OCI-LY3 (cell line): ENCODE measurements at regions not wholly inside any gene's neighbourhood (a gene's known extent, or its start where the extent isn't known, plus 50 kb on each side); places are given as distances from the start of the nearest gene placed in this dataset.
A peak's percentile ranks its signal among the peaks of the same experiment; 100 is the strongest.

Experiments used
- H2AFZ ChIP-seq: fragments of 200-600, 300-600 bp; shearing (Covaris generic); 2 replicates; pipeline ENCODE4 v1.6.0; 2014; ENCODE audit warnings: antibody characterized with exemption, low read depth, low read length
- H3K27ac ChIP-seq: fragments of 200-600, 300-600 bp; sonication (generic); 2 replicates; pipeline ENCODE4 v1.5.1; 2014; ENCODE audit warnings: mild to moderate bottlenecking, low read length, moderate library complexity, mixed read lengths
- H3K27me3 ChIP-seq: fragments of 200-600, 300-600 bp; sonication (generic); 2 replicates; pipeline ENCODE4 v1.6.1; 2014; ENCODE audit warnings: low read depth, low read length, mixed read lengths
- H3K36me3 ChIP-seq: fragments of 200-600, 300-600 bp; sonication (generic); replicated peaks from 2 replicates; pipeline ENCODE3; 2014; ENCODE audit warnings: low read depth, low read length, mixed read lengths
- H3K4me1 ChIP-seq: fragments of 300-600, 200-600 bp; sonication (generic); 2 replicates; pipeline ENCODE4 v1.6.1; 2014; ENCODE audit warnings: low read length, mixed read lengths
- H3K4me2 ChIP-seq: fragments of 200-600, 300-600 bp; sonication (generic); 2 replicates; pipeline ENCODE4 v1.6.1; 2014; ENCODE audit warnings: low read length, mixed read lengths
- H3K4me3 ChIP-seq: fragments of 300-600, 200-600 bp; sonication (generic); 2 replicates; pipeline ENCODE4 v1.5.1; 2014; ENCODE audit warnings: antibody characterized with exemption, mild to moderate bottlenecking, low read length, moderate library complexity
- H3K79me2 ChIP-seq: fragments of 300-600, 200-600 bp; shearing (Covaris generic); 2 replicates; pipeline ENCODE4 v1.6.1; 2014; ENCODE audit warnings: mild to moderate bottlenecking, low read length, mixed read lengths
- H3K9ac ChIP-seq: fragments of 300-600, 200-600 bp; shearing (Covaris generic); 2 replicates; pipeline ENCODE4 v1.6.0; 2014; ENCODE audit warnings: mild to moderate bottlenecking, low read length, moderate library complexity
- H3K9me3 ChIP-seq: fragments of 200-600, 300-600 bp; shearing (Covaris generic); 2 replicates; pipeline ENCODE4 v1.6.1; 2014; ENCODE audit warnings: low read length, mixed read lengths; ENCODE audit not compliant: insufficient read depth
- H4K20me1 ChIP-seq: fragments of 200-600, 300-600 bp; sonication (generic); 2 replicates; pipeline ENCODE4 v1.6.1; 2016; ENCODE audit warnings: low read length, mixed read lengths; ENCODE audit not compliant: insufficient read depth
- CTCF ChIP-seq: fragments of 200-600, 300-600 bp; sonication (generic); IDR thresholded peaks from 2 replicates; pipeline ENCODE4 v1.5.1; 2014; ENCODE audit warnings: antibody characterized with exemption, low read length, low read depth
- EZH2phosphoT487 ChIP-seq: fragments of 200-600 bp; shearing (Covaris generic); IDR thresholded peaks from 2 replicates; pipeline ENCODE4 v1.6.1; 2018; ENCODE audit warnings: antibody characterized with exemption, mixed run types, low read depth

GRCh38 chr4:31999848-32000247 is 1279.7 kb downstream of the PCDH7 start:
- H3K79me2 ChIP-seq = peaks cover 66% of the 10 kb centered on the region

GRCh38 chr4:32000846-32001488 is 1280.8 kb downstream of the PCDH7 start:
- no peak overlapping the region for H3K4me2 ChIP-seq
- no peaks in the 10 kb centered on the region for H3K9me3 ChIP-seq
- H2AFZ ChIP-seq = no peak overlapping the region
- peaks cover 72% of the 10 kb centered on the region for H3K79me2 ChIP-seq
- no peak overlapping the region for H3K27ac ChIP-seq
- H3K36me3 ChIP-seq = no peaks in the 10 kb centered on the region
- no peak overlapping the region for H3K4me3 ChIP-seq
- no peak for TF ChIP-seq CTCF
- TF ChIP-seq EZH2phosphoT487 = no peak
- peaks cover 16% of the 10 kb centered on the region; the same call in 1 of the 2 replicates for H4K20me1 ChIP-seq
- H3K4me1 ChIP-seq = no peaks in the 10 kb centered on the region
- H3K27me3 ChIP-seq = no peaks in the 10 kb centered on the region
- no peak overlapping the region for H3K9ac ChIP-seq

More at GRCh38 chr4:31999848-32000247, 1279.7 kb downstream of the PCDH7 start:
- no peak overlapping the region for H3K27ac ChIP-seq
- no peak overlapping the region for H2AFZ ChIP-seq
- peaks cover 16% of the 10 kb centered on the region; the same call in 1 of the 2 replicates for H4K20me1 ChIP-seq
- no peaks in the 10 kb centered on the region for H3K36me3 ChIP-seq
- peak overlapping the region; percentile 84 for H3K4me3 ChIP-seq
- peak overlapping the region; percentile 77; the same call in 1 of the 2 replicates for H3K9ac ChIP-seq
- peak overlapping the region; percentile 41 for H3K4me2 ChIP-seq
- H3K27me3 ChIP-seq = no peaks in the 10 kb centered on the region
- H3K9me3 ChIP-seq = no peaks in the 10 kb centered on the region
- TF ChIP-seq EZH2phosphoT487 (no peak), CTCF (no peak)
- no peaks in the 10 kb centered on the region for H3K4me1 ChIP-seq

GRCh38 chr4:32002037-32002747 is 1282.0 kb downstream of the PCDH7 start:
- no peaks in the 10 kb centered on the region for H3K36me3 ChIP-seq
- H2AFZ ChIP-seq = no peak overlapping the region
- no peaks in the 10 kb centered on the region for H3K9me3 ChIP-seq
- no peaks in the 10 kb centered on the region for H3K4me1 ChIP-seq
- TF ChIP-seq EZH2phosphoT487 (no peak), CTCF (no peak)
- H3K9ac ChIP-seq = no peak overlapping the region
- H3K27ac ChIP-seq = no peak overlapping the region
- no peaks in the 10 kb centered on the region for H3K27me3 ChIP-seq
- H3K79me2 ChIP-seq = peaks cover 81% of the 10 kb centered on the region
- peaks cover 16% of the 10 kb centered on the region; the same call in 1 of the 2 replicates for H4K20me1 ChIP-seq
- no peak overlapping the region for H3K4me2 ChIP-seq
- no peak overlapping the region for H3K4me3 ChIP-seq

- H3K79me2 ChIP-seq = peaks cover 73% of the 10 kb centered on the region
These were observed 1283.4 kb downstream of the PCDH7 start for GRCh38 chr4:32003548-32003947.

More at GRCh38 chr4:32003548-32003947, 1283.4 kb downstream of the PCDH7 start:
- H2AFZ ChIP-seq = no peak overlapping the region
- no peaks in the 10 kb centered on the region for H3K4me1 ChIP-seq
- H4K20me1 ChIP-seq = peaks cover 16% of the 10 kb centered on the region; the same call in 1 of the 2 replicates
- no peak overlapping the region for H3K4me3 ChIP-seq
- no peaks in the 10 kb centered on the region for H3K9me3 ChIP-seq
- H3K36me3 ChIP-seq = no peaks in the 10 kb centered on the region
- TF ChIP-seq EZH2phosphoT487 = no peak
- TF ChIP-seq CTCF = no peak
- H3K27ac ChIP-seq = no peak overlapping the region
- H3K27me3 ChIP-seq = no peaks in the 10 kb centered on the region
- no peak overlapping the region for H3K9ac ChIP-seq
- H3K4me2 ChIP-seq = no peak overlapping the region
